Cardiac muscle cell (in vitro differentiated cells and primary cell): ENCODE measurements at regions not wholly inside any gene's neighbourhood (a gene's known extent, or its start where the extent isn't known, plus 50 kb on each side); places are given as distances from the start of the nearest gene placed in this dataset.

Experiments
- DNase-seq, 2 donors: peaks; one replicate each; pipeline versions ENCODE4 v3.0.0 to v3.0.0-alpha.2; 2010 to 2017; ENCODE audit warnings: low read depth in 1 of 2, low spot score in 1 of 2
- H3K27ac ChIP-seq: fragments of 200-600 bp; sonication (generic); 2 replicates; pipeline ENCODE4 v1.5.1; 2016
- H3K27me3 ChIP-seq: fragments of 200-600 bp; sonication (generic); 2 replicates; pipeline ENCODE4 v1.6.0; 2016; ENCODE audit warnings: control low read depth
- H3K36me3 ChIP-seq: fragments of 200-600 bp; sonication (generic); 2 replicates; pipeline ENCODE4 v1.5.1; 2016; ENCODE audit warnings: control low read depth
- H3K4me1 ChIP-seq: fragments of 200-600 bp; sonication (generic); 2 replicates; pipeline ENCODE4 v1.8.1; 2017; ENCODE audit warnings: low read depth, mild to moderate bottlenecking, mixed run types
- H3K4me3 ChIP-seq: fragments of 200-600 bp; sonication (generic); 2 replicates; pipeline ENCODE4 v1.5.1; 2016; ENCODE audit warnings: mild to moderate bottlenecking
- H3K9me3 ChIP-seq: fragments of 200-600 bp; sonication (generic); 2 replicates; pipeline ENCODE4 v1.5.1; 2017; ENCODE audit warnings: low read depth, mild to moderate bottlenecking, control low read depth
- CTCF ChIP-seq: IDR thresholded peaks from 2 replicates; pipeline ENCODE4 v1.5.1; 2012; ENCODE audit warnings: low read depth, mild to moderate bottlenecking, low read length

GRCh38 chr9:16180546-16180945, 627.7 kb downstream of the CCDC171 start:
- TF ChIP-seq CTCF: no peak
- peak in 1 of 2 donors; percentile 14 for DNase-seq
- Histone ChIP-seq H3K27ac (no peak overlapping the region), H3K9me3 (no peaks in the 10 kb centered on the region), H3K36me3 (no peaks in the 10 kb centered on the region), H3K4me3 (no peak overlapping the region), H3K27me3 (peaks cover 4% of the 10 kb centered on the region), H3K4me1 (no peaks in the 10 kb centered on the region)

DNA sequence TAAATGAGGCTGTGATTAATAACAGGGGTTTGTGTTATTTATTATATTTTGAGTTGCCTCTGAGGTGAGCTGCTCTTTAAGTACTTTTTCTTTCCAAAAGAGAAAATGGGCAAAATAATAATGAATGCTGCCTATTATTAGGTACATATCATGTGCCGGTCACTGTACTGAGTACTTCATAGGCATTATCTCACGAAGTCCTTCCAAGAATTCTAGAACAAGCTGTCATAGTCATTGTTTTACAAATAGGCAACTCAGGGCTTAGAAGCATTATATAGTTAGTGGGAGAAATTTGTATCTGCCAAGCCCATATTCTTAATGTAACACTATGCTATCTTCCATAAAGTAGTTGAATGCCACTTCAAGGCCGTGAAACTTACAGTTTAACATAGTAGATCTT, 628.7 kb downstream of the CCDC171 start:
- Histone ChIP-seq H3K4me1 (no peaks in the 10 kb centered on the region), H3K27me3 (peaks cover 4% of the 10 kb centered on the region), H3K9me3 (no peaks in the 10 kb centered on the region), H3K4me3 (no peak overlapping the region), H3K36me3 (no peaks in the 10 kb centered on the region), H3K27ac (no peak overlapping the region)
- DNase-seq: no peak
- no peak for TF ChIP-seq CTCF

DNA sequence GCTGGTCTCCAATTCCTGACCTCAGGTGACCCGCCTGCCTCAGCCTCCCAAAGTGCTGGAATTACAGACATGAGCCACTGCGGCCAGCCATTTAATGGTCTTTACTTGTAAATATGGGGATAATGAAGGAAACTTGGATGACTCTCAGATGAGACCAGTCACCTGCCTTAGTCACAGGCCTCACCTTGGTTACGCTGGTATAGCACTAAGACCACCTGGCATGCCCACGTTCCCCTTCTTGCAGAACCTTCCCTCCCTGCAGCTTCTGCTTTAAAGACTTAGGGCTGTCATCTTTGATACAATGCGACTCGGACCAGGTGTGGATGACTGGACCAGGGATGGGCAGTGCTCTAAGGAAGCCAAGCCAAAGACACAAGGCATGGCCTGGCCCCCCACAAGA, 629.9 kb downstream of the CCDC171 start:
- Histone ChIP-seq H3K27ac (no peak overlapping the region), H3K4me1 (no peaks in the 10 kb centered on the region), H3K4me3 (no peak overlapping the region), H3K27me3 (peaks cover 4% of the 10 kb centered on the region), H3K36me3 (no peaks in the 10 kb centered on the region), H3K9me3 (no peaks in the 10 kb centered on the region)
- no peak for TF ChIP-seq CTCF
- no peak for DNase-seq

- no peak for TF ChIP-seq CTCF
- no peak overlapping the region for H3K27ac ChIP-seq
- DNase-seq: peak in 1 of 2 donors; percentile 12
- H3K36me3 ChIP-seq: no peaks in the 10 kb centered on the region
- peaks cover 4% of the 10 kb centered on the region for H3K27me3 ChIP-seq
- H3K4me1 ChIP-seq: no peaks in the 10 kb centered on the region
- H3K4me3 ChIP-seq: no peak overlapping the region
- H3K9me3 ChIP-seq: no peaks in the 10 kb centered on the region
Measured at GRCh38 chr9:16184964-16185646, 632.3 kb downstream of the CCDC171 start.

- no peak for TF ChIP-seq CTCF
- H3K4me3 ChIP-seq: no peak overlapping the region
- H3K4me1 ChIP-seq: no peaks in the 10 kb centered on the region
- no peaks in the 10 kb centered on the region for H3K36me3 ChIP-seq
- peaks cover 9% of the 10 kb centered on the region for H3K27me3 ChIP-seq
- no peak overlapping the region for H3K27ac ChIP-seq
- DNase-seq: peak in 1 of 2 donors; percentile 55
- no peaks in the 10 kb centered on the region for H3K9me3 ChIP-seq
Measured at GRCh38 chr9:16191191-16191590, 638.3 kb downstream of the CCDC171 start.
